ENCODE measurements at regions not wholly inside any gene's neighbourhood (a gene's known extent, or its start where the extent isn't known, plus 50 kb on each side); places are given as distances from the start of the nearest gene placed in this dataset.
"Not testable (repeated sequence)": the region's sequence is repeated elsewhere in the genome, so short reads cannot be mapped to it uniquely, and the experiment has no call there.

DNA sequence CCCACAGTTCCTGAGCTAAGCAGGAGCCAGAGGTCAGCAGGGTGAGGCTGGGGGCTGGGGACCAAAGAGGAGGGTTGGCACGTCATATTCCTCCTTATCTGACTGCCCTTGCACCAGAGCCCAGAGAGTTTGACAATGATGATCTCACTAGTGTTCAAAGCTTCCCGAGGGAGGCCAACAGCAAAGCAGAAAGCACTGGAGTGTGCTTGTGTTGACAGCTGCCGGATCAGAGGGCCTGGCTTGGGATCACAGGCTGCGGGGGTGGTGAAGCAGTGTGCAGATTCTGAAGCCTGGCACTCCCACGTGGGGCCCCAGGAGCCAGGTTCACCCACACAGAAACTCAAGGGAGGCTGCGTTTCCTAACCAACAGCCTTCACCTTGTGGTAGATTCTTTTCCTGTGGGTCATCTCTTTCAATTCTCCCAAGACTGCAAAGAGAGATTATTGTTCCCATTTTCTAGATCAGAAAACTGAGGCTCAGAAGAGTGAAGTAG, 89.8 kb downstream of the TRIM43 start:
- intact Hi-C loops (cut with DNase I), result not testable (repeated sequence)
- DNase-seq, result peak in 29 of 42 donors; percentile 20 to 81 (median 49)

DNA sequence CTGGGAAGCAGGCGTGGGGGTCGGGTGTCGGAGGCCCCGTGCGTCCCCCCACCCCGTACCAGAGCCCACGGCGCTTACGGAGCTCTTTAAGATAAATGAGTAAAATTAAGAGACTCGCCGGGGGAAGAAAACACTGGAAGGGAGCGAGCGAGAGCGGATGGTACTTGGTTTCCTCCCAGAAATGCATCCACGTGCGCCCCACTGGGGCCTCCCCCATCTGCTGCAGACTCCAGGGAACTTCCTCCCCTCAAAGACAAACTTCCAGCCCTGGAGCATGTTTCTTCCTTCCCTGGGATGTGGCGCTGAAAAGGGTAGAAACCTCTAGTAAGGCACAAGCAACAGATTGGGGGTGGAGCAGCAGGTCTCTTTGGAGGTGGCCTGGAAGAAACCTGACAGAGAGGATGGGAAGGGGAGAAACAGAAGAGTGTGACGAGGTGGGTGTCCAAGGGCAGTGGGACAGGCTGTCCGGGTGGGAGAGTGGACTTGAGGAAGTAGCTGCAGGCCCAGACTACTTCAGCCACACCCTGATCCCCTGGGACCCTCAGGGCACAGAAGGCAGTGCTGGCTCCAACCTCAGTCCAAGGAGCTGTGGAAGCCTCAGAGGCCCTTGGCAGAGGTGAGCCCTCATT, 91.2 kb downstream of the TRIM43 start:
- intact Hi-C loops (cut with DNase I), result not testable (repeated sequence)
- DNase-seq, result peak in 5 of 42 donors; percentile 10 to 18 (median 16)

DNA sequence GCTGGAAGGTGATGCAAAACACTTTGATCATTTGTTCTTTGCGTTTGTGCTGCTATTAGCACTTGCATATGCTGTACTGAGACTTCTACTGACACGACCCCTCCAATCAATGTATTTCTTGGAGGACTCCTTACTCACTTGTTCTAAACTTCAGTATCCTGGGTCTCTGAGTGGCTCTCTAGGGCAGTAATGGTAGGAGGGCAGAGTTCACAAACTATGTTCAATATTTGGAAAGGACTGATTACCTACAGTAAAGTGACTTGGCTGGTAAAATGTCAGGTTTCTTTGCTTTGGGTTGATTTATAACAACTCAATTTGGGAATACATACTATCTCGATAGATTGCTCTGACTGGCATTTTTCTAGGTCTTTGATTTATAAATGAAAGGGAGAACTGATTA, 93.7 kb downstream of the TRIM43 start:
- DNase-seq, result no peak
- intact Hi-C loops (cut with DNase I), result no loop called here

DNA sequence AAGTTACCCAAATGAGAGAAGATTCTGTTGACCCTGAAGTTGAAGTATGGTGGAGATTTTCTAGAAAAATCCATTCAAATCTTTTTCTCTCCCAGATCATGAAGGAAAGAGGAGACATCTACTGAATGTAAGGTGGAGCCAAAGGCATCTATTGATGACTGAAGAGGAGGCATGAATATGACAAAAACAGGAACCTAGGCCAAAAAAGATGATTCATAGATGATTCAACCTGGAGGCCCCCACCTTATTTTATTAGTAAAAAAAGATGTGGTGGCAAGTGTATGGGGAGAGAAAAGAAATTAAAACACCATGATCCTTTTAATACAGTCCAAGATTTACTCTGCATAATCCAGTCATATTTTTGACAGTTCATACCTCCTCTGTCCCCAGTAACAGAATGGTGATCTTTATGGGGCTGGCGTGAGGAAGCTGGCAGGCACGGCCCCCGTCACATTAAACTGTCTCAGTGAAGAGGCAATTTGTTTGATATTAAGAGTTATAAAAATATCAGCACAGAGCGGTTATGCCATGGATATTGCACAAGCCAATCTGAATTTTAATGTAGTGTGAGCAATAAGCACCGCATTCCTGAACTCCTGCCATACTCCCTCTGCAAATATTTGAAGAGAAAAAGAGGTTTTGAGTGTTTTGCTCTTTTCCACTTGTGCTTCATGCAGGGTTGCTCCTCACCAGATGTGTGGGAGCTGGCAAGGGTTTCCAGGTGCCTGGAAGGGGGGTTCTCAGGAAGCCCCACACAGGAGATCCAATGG, 94.4 kb downstream of the TRIM43 start:
- peak in 11 of 42 donors; percentile 12 to 51 (median 37) for DNase-seq
- intact Hi-C loops (cut with DNase I), result not testable (repeated sequence)

DNA sequence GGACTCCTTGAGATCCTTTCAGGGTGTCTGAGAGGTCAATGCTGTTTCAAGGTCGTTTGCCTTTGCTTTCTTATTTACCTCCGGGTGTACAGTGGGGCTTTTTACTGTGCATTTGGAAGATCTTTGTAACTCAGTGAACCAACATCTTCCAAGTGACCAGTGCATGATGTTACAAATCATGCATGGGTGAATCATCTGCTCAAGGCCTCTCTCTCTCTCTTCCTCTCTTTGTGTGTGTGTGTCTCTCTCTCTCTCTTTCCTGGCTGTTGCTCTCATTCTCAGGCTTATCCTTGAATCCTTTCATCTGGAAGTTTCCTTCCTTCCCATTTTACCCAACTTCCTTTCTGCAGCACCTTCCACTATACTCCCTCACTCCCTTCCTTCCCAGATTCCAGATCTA, 96.1 kb downstream of the TRIM43 start:
- intact Hi-C loops (cut with DNase I); DNase-seq: not testable (repeated sequence)

DNA sequence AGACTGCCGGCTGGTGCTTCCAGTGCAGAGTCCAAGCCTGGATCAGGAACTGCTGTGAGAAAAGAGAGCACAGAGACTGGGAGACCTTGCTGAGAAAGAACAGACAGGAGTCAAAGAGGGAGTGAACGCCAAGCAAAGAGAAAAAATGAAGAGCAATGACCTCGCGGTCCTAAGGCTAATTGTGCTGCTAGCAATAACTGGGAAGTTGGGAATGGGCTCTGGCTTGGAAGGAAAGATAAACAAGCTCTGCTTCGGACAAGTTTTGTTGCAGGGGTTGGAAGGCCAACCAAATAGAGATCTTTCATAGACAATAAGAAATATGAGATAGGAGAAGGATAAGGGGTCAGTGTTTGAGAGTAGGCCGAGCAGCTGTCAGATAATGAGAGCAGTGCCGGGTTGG, 99.4 kb downstream of the TRIM43 start:
- DNase-seq; intact Hi-C loops (cut with DNase I): not testable (repeated sequence)

DNA sequence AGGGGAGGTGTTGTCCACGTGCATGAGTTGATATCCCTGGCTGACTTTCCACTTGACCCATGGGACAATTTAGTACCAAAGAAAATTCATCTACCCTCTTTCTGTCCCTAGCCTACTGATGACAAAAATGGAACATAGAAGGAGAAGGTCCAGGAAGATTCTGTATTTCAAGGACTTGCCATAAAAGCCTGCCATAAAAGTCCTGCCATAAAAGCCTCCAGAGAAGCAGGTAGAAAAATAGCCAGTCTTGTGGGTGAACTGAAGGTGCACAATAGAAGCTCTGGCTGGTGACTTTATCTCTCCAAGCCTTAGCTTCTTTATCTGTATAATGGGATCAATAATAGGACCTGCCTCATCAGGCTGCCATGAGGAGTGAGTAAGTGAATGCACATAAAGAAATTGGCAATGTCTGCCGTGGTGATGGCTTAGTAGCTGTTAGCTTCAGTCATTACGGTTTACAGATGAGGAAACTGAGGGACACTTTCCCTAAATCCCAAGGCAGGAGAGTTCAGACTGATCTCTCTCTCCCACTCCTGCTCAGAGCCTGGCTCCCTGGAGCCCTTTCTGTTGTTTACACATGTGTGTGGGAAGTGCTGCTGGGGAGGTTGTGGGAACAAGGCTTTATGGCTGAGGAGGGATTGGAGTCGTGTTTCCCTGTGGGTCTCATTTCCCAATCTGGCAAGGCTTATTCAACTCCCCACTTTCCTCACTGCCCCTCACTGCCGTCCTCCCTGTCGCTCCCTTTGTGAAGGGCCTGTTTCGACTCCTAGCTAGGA, 101.5 kb downstream of the TRIM43 start:
- intact Hi-C loops (cut with DNase I); DNase-seq: not testable (repeated sequence)

DNA sequence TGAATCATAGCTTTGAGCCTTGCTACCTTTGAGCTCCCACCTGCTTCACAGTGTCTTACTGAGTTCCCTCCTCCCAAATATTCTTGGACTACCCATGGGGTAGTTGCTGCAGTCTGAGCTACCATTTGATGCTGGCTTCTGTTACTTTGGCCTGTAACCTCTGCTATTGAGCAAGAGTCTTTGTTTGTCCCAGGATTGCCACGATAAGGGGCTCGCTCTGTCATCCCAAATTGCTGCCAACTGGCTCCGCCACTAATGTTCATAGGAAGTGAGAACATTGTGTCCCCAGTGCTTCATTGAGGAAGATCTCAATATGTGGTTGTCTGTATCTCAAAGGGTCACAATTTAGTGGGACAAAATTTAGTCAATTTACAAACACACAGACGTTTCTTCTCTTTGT, 103.8 kb downstream of the TRIM43 start:
- intact Hi-C loops (cut with DNase I), result no loop called here
- no peak for DNase-seq

DNA sequence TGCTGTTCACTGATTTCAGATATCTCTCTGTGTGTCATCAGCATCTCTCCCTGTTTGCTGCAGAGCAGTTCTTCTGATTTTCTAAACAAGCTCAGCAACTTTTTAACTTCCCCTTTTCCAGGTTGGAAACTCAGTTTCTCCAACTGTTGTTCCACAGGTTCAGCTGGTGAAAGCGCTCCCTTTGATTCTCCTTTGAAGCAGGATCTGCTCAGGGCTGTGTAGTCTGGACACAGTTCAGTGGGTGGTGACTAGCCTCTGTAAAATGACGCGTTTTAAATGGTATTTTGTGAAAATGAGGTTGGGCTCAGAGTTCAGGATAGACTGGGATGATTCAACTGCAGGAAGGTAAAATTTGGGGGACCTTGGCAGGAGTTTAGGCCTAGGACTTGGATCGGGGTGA, 106.3 kb downstream of the TRIM43 start:
- no peak for DNase-seq
- intact Hi-C loops (cut with DNase I), result no loop called here

DNA sequence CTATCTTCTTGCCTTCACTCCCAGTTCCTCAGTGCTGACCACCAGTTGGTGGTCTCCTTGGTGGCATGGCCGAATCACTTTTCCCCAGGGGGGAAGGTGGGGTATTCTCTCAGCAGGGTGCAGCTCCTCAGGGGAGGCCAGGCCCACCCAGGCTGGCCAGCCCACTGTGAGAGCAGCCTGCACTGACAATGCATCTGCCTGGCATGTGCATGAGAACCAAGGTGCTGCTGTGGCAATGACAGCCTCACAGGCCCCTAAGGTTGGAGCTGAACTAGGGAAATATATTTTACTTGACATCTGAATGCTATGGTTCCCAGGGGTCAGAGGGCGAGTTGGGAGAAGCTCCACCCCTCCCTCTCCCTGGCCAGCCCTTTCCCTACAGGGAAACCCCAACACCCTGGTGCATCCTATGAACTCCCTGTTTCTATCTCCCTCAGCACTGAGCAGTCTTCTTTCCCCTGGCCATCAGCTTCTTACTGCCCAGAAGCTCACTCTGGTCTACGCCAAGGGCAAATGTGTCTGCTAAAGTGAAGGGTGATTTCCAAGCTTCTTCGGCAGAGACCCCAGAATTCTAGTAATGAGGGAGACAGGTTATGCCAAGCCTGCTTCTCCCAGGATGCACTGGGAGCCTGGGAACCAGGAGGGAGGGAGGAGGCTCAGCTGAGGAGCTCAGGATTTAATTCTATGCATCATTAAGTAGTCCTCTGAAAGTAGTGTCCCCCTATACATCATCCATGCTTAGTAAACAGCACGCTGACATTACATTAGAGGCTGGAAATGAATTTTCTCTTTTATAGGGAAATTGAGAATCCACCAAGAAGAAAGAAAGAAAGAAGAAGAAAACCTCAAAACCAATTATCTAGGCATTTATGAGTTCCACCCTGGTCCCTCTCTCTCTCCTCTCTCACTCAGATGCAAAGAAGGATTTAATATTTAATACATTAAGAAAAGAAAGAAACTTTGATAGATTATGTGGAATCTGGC, 107.7 kb downstream of the TRIM43 start:
- DNase-seq; intact Hi-C loops (cut with DNase I): not testable (repeated sequence)

DNA sequence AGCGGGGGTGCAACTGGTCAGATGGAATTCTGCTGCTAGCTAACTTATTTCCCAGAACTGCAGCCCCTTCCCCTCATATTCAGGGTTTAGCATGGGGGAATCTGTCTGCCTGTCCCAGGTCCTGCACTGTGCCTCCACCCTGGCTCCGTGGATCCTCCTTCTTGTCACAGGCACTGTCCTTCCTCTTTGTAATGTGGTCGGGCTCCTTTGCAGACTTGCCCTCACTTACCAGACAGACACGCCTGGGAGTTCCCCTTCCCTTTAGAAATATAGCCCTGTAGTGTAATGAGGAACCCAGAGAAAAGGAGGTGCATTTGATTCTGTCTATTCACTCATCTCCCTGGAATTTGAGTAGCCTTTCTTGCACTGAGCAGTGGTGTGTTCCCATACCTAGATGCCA, 108.7 kb downstream of the TRIM43 start:
- intact Hi-C loops (cut with DNase I), result no loop called here
- DNase-seq, result peak in 8 of 42 donors; percentile 11 to 41 (median 16)

DNA sequence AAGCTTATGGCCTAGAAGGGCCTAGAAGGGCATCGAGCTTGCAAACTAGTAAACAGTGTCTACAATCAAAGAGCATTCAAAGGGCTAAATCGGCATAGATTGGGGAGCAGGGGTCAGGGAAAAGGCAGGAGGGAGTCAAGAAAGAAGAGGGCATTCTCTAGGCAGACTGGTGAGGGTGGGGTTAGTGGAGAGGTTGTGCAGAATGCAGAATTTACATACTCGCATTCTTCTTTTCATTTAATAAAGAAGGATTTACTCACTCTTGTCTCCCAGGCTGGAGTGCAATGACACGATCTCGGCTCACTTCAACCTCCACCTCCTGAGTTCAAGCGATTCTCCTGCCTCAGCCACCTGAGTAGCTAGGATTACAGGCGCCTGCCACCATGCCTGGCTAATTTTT, 110.7 kb downstream of the TRIM43 start:
- no peak for DNase-seq
- intact Hi-C loops (cut with DNase I), result no loop called here

DNA sequence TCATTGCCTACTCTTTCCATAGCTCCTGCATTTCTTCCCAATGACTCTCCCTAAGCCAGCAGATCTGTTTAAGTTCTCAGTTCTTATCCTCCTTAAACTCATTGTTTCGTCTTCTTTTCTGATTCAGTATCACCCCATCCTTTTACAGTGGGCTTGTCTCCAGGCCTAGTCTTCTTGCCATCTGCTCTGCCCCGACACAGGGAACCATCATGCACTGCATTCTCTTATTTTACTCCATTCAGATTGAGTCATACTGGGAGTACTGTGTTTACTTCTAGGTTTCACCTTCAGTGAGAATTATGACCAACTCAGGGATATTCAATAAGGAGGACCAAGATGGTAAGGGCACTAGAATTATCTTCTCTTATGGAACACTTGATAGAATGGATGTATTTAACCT, 115.4 kb downstream of the TRIM43 start:
- intact Hi-C loops (cut with DNase I); DNase-seq: not testable (repeated sequence)

DNA sequence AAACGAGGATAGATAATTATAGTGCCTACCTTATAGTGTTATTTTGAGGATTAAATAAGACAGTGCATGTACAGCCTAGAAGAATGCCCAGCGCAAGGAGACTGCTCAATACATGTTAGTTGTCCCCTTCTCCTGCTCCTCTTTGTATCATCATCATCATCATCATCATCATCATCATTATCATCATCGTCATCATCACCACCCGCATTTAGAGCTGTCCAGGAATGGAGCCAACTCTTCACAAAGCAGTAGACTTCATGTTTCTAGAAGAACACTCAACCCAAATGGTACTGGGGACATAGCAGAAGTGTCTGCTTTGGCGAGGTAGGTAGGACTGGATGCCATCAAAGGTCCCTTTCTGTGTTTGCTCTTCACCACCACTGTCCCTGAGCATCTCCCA, 116.0 kb downstream of the TRIM43 start:
- intact Hi-C loops (cut with DNase I), result no loop called here
- no peak for DNase-seq

DNA sequence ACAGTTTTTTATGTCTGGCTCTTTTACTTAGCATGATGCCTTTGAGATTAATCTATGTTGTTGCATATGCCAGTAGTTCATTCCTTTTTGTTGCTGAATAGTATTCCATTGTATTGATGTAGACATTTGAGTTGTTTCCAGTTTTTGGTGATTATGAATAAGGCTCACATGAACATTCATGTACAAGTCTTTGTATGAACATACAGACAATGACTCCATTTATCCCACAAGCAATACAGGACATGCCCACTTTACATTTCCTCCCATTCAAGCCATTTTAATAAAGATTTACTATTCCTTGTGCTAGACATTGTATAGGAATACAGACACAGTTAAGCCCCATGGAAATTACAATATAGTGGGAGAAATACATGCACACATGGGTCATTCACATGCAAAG, 118.0 kb downstream of the TRIM43 start:
- no peak for DNase-seq
- intact Hi-C loops (cut with DNase I), result no loop called here

DNA sequence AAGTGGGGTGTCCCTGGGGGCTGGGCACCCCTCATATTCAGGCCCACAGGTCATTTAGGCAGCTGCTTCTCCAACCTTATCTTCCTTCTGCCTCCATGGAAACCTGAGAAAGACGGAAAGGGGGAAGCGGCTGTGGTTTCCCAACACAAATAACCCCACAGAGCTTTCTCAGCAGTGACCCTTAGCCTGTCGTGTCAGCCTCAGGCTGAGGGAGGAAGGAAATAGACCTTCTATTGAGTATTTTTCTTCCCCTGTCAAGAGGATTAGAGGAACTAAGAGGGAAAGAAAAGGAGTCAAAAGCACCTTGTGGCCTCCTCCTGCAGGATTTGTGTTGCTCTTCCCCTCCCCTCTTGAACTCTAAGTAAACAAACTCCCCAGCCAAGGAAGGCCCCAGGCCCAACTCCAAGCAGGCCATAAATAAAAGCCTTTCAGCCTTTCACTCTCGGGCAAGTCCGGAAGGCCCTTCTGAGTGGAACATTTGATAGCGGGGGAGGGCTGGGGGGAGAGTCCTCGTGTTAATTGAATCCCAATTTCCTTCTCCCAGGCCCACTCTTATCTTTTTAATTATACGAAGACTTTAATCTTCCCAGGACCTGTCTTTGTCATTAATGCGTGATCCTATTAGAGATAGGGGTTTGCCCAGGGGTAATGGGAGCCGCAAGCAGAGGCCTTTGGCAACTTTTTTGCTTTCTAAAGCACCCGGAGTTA, 121.8 kb downstream of the TRIM43 start:
- intact Hi-C loops (cut with DNase I); DNase-seq: not testable (repeated sequence)

DNA sequence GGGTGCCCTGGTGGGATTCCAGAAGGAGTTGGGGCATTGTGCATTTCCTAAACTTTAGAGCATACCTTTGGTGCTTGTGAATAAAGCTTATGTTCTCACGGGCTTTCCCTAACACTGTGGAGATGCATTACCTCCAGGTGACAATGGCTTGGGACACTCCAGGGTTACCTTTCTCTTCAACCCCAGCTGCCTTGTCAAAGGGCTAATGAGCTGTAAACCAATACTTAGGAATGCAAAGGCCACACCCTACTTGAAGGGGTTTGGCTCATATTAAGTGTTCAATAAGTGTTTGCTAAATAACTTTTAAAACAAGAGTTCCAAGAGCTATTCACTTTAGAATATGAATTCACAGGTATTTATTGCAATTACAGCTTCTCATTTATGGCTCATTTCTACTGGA, 122.6 kb downstream of the TRIM43 start:
- DNase-seq; intact Hi-C loops (cut with DNase I): not testable (repeated sequence)

DNA sequence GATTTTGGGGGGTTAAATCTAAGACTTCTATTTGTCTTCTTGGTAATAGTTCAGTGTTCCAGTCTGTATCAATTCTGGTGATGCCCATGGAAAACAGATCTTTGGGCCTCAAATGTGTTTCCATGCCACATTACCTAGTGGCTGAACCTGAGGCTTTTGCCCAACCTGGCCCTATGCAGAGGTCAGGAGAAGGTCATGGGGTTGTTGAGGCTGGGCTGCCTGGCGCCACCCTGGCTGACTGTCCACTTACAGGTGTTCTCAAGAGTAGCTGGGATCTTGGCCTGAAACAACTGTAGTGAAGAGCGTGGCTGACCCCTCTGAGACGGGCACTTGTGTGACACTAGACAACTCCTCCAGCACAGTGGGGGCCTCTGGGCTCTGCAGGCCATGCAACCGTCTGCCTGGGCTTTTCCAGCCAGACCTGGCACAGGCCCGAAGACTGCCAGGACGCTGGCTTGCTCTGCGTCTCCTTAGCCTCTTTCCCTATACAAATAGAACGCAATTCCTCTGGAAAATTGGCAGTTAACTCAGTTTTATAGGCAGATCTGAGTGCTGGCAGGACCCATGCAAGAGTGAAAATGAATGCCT, 127.8 kb downstream of the TRIM43 start:
- no peak for DNase-seq
- intact Hi-C loops (cut with DNase I), result no loop called here

Data from head of caudate nucleus (tissue), 42 donors.